H1 (cell line): ENCODE measurements at regions not wholly inside any gene's neighbourhood (a gene's known extent, or its start where the extent isn't known, plus 50 kb on each side); places are given as distances from the start of the nearest gene placed in this dataset.

Experiments used
- CTCF ChIA-PET: fragments of 300-600 bp; sonication (Branson Sonifier 250); formaldehyde crosslinking; loops from one replicate; lab custom pipeline; 2021; ENCODE audit not compliant: partially characterized antibody; lab: Charles Lee
- POLR2A ChIA-PET: fragments of 300-600 bp; sonication (Branson Sonifier 250); formaldehyde crosslinking; loops from one replicate; lab custom pipeline; 2021; ENCODE audit warnings: inconsistent platforms; ENCODE audit not compliant: partially characterized antibody; lab: Charles Lee
- DNase-seq, 2 experiments: peaks; one replicate each; pipeline versions ENCODE4 v3.0.0 to v3.0.0-alpha.2; 2010 to 2022; ENCODE audit warnings: low spot score in 2 of 2, low read depth in 1 of 2, mixed read lengths in 1 of 2
- FAIRE-seq: peaks from 2 replicates; lab custom pipeline; 2011; peaks lifted over from hg19 to GRCh38; lab: Jason Lieb, UNC
- H2AFZ ChIP-seq: 2 replicates; pipeline ENCODE4 v1.8.1; 2012; ENCODE audit warnings: low read length, inconsistent platforms
- H2AK5ac ChIP-seq: 2 replicates; pipeline ENCODE4 v1.6.1; 2013; ENCODE audit warnings: low read depth, low read length
- H2BK120ac ChIP-seq: replicated peaks from 2 replicates; pipeline ENCODE3; 2013; ENCODE audit warnings: low read depth, low read length, inconsistent platforms
- H2BK12ac ChIP-seq: 2 replicates; pipeline ENCODE4 v1.6.1; 2013; ENCODE audit warnings: low read depth, low read length
- H2BK15ac ChIP-seq: 2 replicates; pipeline ENCODE4 v1.6.1; 2013; ENCODE audit warnings: low read length
- H2BK20ac ChIP-seq: 2 replicates; pipeline ENCODE4 v1.6.1; 2013; ENCODE audit warnings: low read length
- H2BK5ac ChIP-seq: 2 replicates; pipeline ENCODE4 v1.6.1; 2013; ENCODE audit warnings: low read depth, low read length
- H3K14ac ChIP-seq: 2 replicates; pipeline ENCODE4 v1.6.1; 2013; ENCODE audit warnings: inconsistent platforms; ENCODE audit not compliant: insufficient read length
- H3K18ac ChIP-seq: 2 replicates; pipeline ENCODE4 v1.6.1; 2013; ENCODE audit warnings: low read length; ENCODE audit errors: extremely low read depth
- H3K23ac ChIP-seq: 2 replicates; pipeline ENCODE4 v1.6.1; 2013; ENCODE audit warnings: inconsistent platforms; ENCODE audit not compliant: insufficient read length
- H3K23me2 ChIP-seq: 2 replicates; pipeline ENCODE4 v1.6.1; 2013; ENCODE audit warnings: low read depth, low read length
- H3K27ac ChIP-seq: 2 replicates; pipeline ENCODE4 v1.6.1; 2011; ENCODE audit warnings: low read depth, low read length, inconsistent platforms
- H3K27me3 ChIP-seq, 4 experiments: replicated peaks in 1 of 4; 1 replicate in 1 of 4; 2 replicates in 3 of 4; pipeline versions ENCODE4 v1.6.1 to v1.8.1; 2011 to 2013; ENCODE audit warnings: low read length in 3 of 4, mild to moderate bottlenecking in 3 of 4, inconsistent platforms in 2 of 4, mixed read lengths in 2 of 4, moderate library complexity in 1 of 4; ENCODE audit not compliant: control insufficient read depth in 3 of 4, insufficient read depth in 3 of 4; ENCODE audit errors: extremely low read depth in 1 of 4
- H3K36me3 ChIP-seq, 4 experiments: 2 replicates each; pipeline versions ENCODE4 v1.6.1 to v1.8.1; 2011 to 2013; ENCODE audit warnings: mild to moderate bottlenecking in 4 of 4, low read length in 3 of 4, moderate library complexity in 2 of 4, control low read depth in 1 of 4, inconsistent platforms in 1 of 4; ENCODE audit not compliant: insufficient read depth in 4 of 4, control insufficient read depth in 2 of 4
- H3K4ac ChIP-seq: replicated peaks from 2 replicates; pipeline ENCODE3; 2013; ENCODE audit warnings: low read length, low read depth, mixed read lengths, inconsistent platforms; ENCODE audit not compliant: insufficient read length
- H3K4me1 ChIP-seq, 4 experiments: replicated peaks in 1 of 4; 1 replicate in 1 of 4; 2 replicates in 3 of 4; pipeline versions ENCODE4 v1.6.1 to v1.8.1; 2011 to 2013; ENCODE audit warnings: low read length in 3 of 4, inconsistent platforms in 2 of 4, mixed read lengths in 1 of 4; ENCODE audit not compliant: insufficient read depth in 4 of 4, control insufficient read depth in 3 of 4
- H3K4me2 ChIP-seq, 2 experiments: 2 replicates each; pipeline versions ENCODE4 v1.6.1 to v1.8.1; 2011 to 2013; ENCODE audit warnings: low read depth in 2 of 2, low read length in 2 of 2, control low read depth in 1 of 2, inconsistent platforms in 1 of 2, mild to moderate bottlenecking in 1 of 2; ENCODE audit not compliant: insufficient read depth in 1 of 2
- H3K4me3 ChIP-seq, 4 experiments: fragments of 200-600, 300-600 bp in 1 of 4; sonication (generic), shearing (Covaris generic), sonication (Bioruptor Twin) in 1 of 4; 2 replicates each; pipeline versions ENCODE4 v1.5.1 to v1.8.1; 2011 to 2016; ENCODE audit warnings: low read length in 4 of 4, low read depth in 3 of 4, control low read depth in 2 of 4, inconsistent platforms in 2 of 4, mild to moderate bottlenecking in 2 of 4, mixed read lengths in 1 of 4, moderate library complexity in 1 of 4; ENCODE audit not compliant: insufficient read depth in 2 of 4; ENCODE audit errors: extremely low read depth in 1 of 4
- H3K56ac ChIP-seq: replicated peaks from 2 replicates; pipeline ENCODE3; 2013; ENCODE audit warnings: low read depth, mild to moderate bottlenecking, mixed read lengths, low read length, inconsistent platforms; ENCODE audit not compliant: insufficient read length
- H3K79me1 ChIP-seq: 2 replicates; pipeline ENCODE4 v1.6.1; 2013; ENCODE audit warnings: low read depth, low read length, control low read depth
- H3K79me2 ChIP-seq, 2 experiments: 2 replicates each; pipeline versions ENCODE4 v1.6.1 to v1.8.1; 2012 to 2013; ENCODE audit warnings: low read length in 2 of 2, mild to moderate bottlenecking in 2 of 2, inconsistent platforms in 1 of 2; ENCODE audit not compliant: insufficient read depth in 2 of 2, control insufficient read depth in 1 of 2
- H3K9ac ChIP-seq, 4 experiments: replicated peaks in 1 of 4; 1 replicate in 1 of 4; 2 replicates in 3 of 4; pipeline versions ENCODE4 v1.6.1 to v1.8.1; 2011 to 2013; ENCODE audit warnings: low read depth in 3 of 4, low read length in 3 of 4, control low read depth in 2 of 4, mild to moderate bottlenecking in 2 of 4, moderate library complexity in 2 of 4, inconsistent platforms in 1 of 4; ENCODE audit errors: extremely low read depth in 1 of 4
- H3K9me3 ChIP-seq, 2 experiments: 2 replicates each; pipeline versions ENCODE4 v1.6.1 to v1.8.1; 2012 to 2013; ENCODE audit warnings: mild to moderate bottlenecking in 2 of 2, moderate library complexity in 2 of 2, control low read depth in 1 of 2, inconsistent platforms in 1 of 2, low read depth in 1 of 2, low read length in 1 of 2, mixed read lengths in 1 of 2; ENCODE audit not compliant: insufficient read depth in 2 of 2
- H4K20me1 ChIP-seq, 2 experiments: replicated peaks in 1 of 2; 2 replicates each; pipeline versions ENCODE3 to v1.8.1; 2011 to 2013; ENCODE audit warnings: inconsistent platforms in 2 of 2, low read length in 2 of 2, mild to moderate bottlenecking in 1 of 2; ENCODE audit not compliant: insufficient read depth in 2 of 2, control insufficient read depth in 1 of 2
- H4K5ac ChIP-seq: 2 replicates; pipeline ENCODE4 v1.6.1; 2013; ENCODE audit warnings: low read length, low read depth, mixed read lengths, inconsistent platforms; ENCODE audit not compliant: insufficient read length
- H4K8ac ChIP-seq: 2 replicates; pipeline ENCODE4 v1.8.0; 2013; ENCODE audit warnings: mild to moderate bottlenecking, moderate library complexity, low read length, inconsistent platforms; ENCODE audit not compliant: insufficient read depth; ENCODE audit errors: extremely low read depth
- H4K91ac ChIP-seq: replicated peaks from 2 replicates; pipeline ENCODE3; 2013; ENCODE audit warnings: low read length, mixed read lengths, inconsistent platforms; ENCODE audit not compliant: insufficient read length
- CBX5 ChIP-seq: fragments of 300-800, 300-1000 bp; sonication (generic); IDR thresholded peaks from 2 replicates; pipeline ENCODE4 v1.7.1; 2016; ENCODE audit warnings: antibody characterized with exemption, low read length, low read depth
- CEBPB ChIP-seq: IDR thresholded peaks from 2 replicates; pipeline ENCODE4 v1.6.1; 2012; ENCODE audit warnings: low read depth, low read length
- CHD2 ChIP-seq: IDR thresholded peaks from 2 replicates; pipeline ENCODE4 v1.6.1; 2012; ENCODE audit warnings: low read length, improper control_type of control experiment
- CREB1 ChIP-seq: IDR thresholded peaks from 2 replicates; pipeline ENCODE4 v1.6.1; 2012; ENCODE audit warnings: inconsistent platforms
- CTBP2 ChIP-seq: IDR thresholded peaks from 2 replicates; pipeline ENCODE4 v1.7.0; 2011; ENCODE audit warnings: borderline replicate concordance, mild to moderate bottlenecking, moderate library complexity, mixed read lengths, low read length; ENCODE audit not compliant: insufficient read depth, insufficient read length
- CTCF ChIP-seq, 3 experiments: IDR thresholded peaks; 1 replicate in 2 of 3; 2 replicates in 1 of 3; pipeline versions ENCODE4 v1.5.1 to v1.6.1; 2011; ENCODE audit warnings: low read length in 3 of 3, mild to moderate bottlenecking in 3 of 3, inconsistent platforms in 2 of 3, low read depth in 1 of 3, moderate library complexity in 1 of 3; ENCODE audit not compliant: insufficient read depth in 1 of 3; ENCODE audit errors: control extremely low read depth in 1 of 3
- KDM1A ChIP-seq: fragments of 200-600, 300-600 bp; sonication (generic); IDR thresholded peaks from 2 replicates; pipeline ENCODE4 v1.7.1; 2016; ENCODE audit warnings: mild to moderate bottlenecking, low read length, borderline replicate concordance
- MAFK ChIP-seq: IDR thresholded peaks from 2 replicates; pipeline ENCODE4 v1.6.1; 2012; ENCODE audit warnings: low read depth, mild to moderate bottlenecking, improper control_type of control experiment, low read length
- RXRA ChIP-seq: IDR thresholded peaks from 2 replicates; pipeline ENCODE4 v1.6.1; 2011; ENCODE audit warnings: low read depth, mild to moderate bottlenecking, low read length, moderate library complexity; ENCODE audit not compliant: insufficient read depth
- SIN3A ChIP-seq, 2 experiments: IDR thresholded peaks in 1 of 2; conservative IDR thresholded peaks in 1 of 2; 2 replicates each; pipeline ENCODE4 v1.6.1; 2011 to 2012; ENCODE audit warnings: low read length in 2 of 2, improper control_type of control experiment in 1 of 2, low read depth in 1 of 2, mild to moderate bottlenecking in 1 of 2
- WGBS, 2 experiments: shearing (Covaris generic) in 1 of 2; methylation state at CpG; one replicate each; pipeline versions ENCODE4 v1.1.6 to v1.1.7; 2013 to 2015; ENCODE audit warnings: low lambda C conversion rate in 2 of 2, mixed read lengths in 2 of 2, inconsistent platforms in 1 of 2, low coverage in 1 of 2, missing lambda C conversion rate in 1 of 2; ENCODE audit not compliant: insufficient replicate concordance in 2 of 2, insufficient coverage in 1 of 2, insufficient read length in 1 of 2; ENCODE audit errors: extremely low coverage in 1 of 2, missing lambda C conversion rate in 1 of 2; 5-methylcytosine and 5-hydroxymethylcytosine counted together

DNA sequence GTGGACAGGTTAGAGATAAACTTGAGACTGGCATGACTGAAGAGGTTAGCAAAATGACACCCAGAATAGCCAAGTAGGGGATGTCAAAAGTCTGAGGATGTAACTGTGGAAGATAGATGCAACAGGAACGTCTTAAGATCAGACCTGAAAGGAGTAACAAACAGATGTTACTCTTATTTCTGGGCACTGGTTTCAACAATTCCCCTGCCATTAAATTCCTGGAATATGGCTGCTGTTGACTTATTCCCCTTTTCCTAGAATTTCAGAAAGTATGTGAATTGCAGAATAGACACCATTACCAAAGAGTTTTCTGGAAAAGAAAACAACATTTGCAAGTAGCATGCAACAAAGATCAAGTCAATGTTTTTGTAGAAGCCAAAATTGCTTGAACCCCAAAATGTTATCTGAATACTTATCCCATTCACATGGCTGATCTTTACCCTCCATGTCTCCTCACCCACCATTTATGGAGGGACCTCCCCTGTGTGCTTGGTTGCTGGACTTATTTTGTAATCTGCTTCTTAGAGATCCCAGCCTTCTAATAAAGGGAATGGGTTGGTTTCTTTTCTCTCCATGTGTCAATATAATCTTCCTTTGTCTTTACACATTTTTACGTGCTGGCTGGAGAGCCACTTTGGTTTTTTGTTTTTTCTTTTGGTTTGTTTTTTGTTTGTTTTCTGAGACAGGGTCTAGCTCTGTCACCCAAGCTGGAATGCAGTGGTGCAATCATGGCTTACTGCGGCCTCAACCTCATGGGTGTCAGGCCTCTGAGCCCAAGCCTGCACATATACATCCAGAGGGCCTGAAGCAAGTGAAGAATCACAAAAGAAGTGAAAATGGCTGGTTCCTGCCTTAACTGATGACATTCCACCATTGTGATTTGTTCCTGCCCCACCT is 57.0 kb downstream of the BBS10 start:
- Histone ChIP-seq H3K79me2 (no peaks in the 10 kb centered on the region), H2BK120ac (no peak overlapping the region), H3K36me3 (no peaks in the 10 kb centered on the region; a peak in 1 of 8 replicates), H4K20me1 (no peaks in the 10 kb centered on the region), H3K27me3 (no peaks in the 10 kb centered on the region), H3K4me2 (no peak overlapping the region), H3K4ac (no peak overlapping the region), H3K9ac (no peak overlapping the region), H4K5ac (no peak overlapping the region), H2AFZ (no peak overlapping the region), H3K23me2 (no peaks in the 10 kb centered on the region), H4K8ac (no peak overlapping the region), H3K9me3 (peaks cover 3 to 7% of the 10 kb centered on the region in 2 experiments; a peak in 2 of 4 replicates), H3K4me1 (no peaks in the 10 kb centered on the region), H3K14ac (no peak overlapping the region), H2BK12ac (no peak overlapping the region), H3K27ac (no peak overlapping the region), H2BK5ac (no peak overlapping the region), H3K79me1 (no peaks in the 10 kb centered on the region), H3K56ac (no peak overlapping the region), H2BK20ac (no peak overlapping the region), H2AK5ac (no peak overlapping the region), H3K4me3 (no peak overlapping the region), H2BK15ac (no peak overlapping the region), H3K23ac (no peak overlapping the region), H3K18ac (no peak overlapping the region), H4K91ac (no peak overlapping the region)
- WGBS, 2 experiments = 92% methylated on average over 3 of the region's 3 CpGs; no CpG with 5 or more reads in 1 of the 2 experiments
- DNase-seq = no peak
- no peak for FAIRE-seq
- POLR2A ChIA-PET = interaction anchor here (1.3 kb wide), 1 partner anchor 19 kb away, joined by 3 read pairs; no protein-coding TSS in a partner anchor
- CTCF ChIA-PET = interaction anchor here (0.9 kb wide), 1 partner anchor 20 kb away, joined by 3 read pairs; no protein-coding TSS in a partner anchor
- TF ChIP-seq CTBP2 (no peak), MAFK (no peak), CEBPB (no peak), CREB1 (no peak), CTCF (IDR thresholded peaks at IDR 0.05; ENCODE audit: control extremely low read depth in 1 of 3, insufficient read depth in 1 of 3, low read depth in 1 of 3, low read length in 3 of 3) (no peak), KDM1A (no peak), SIN3A (conservative IDR thresholded peaks at IDR 0.05 in 1 of 2, IDR thresholded peaks at IDR 0.05 in 1 of 2; ENCODE audit: low read depth in 1 of 2, low read length in 2 of 2) (no peak), CBX5 (no peak), RXRA (no peak), CHD2 (no peak)
